ENCODE measurements at regions not wholly inside any gene's neighbourhood (a gene's known extent, or its start where the extent isn't known, plus 50 kb on each side); places are given as distances from the start of the nearest gene placed in this dataset.

- TF ChIP-seq POLR2A (IDR thresholded peaks at IDR 0.05): no peak
- TF ChIP-seq, protein P1, sequence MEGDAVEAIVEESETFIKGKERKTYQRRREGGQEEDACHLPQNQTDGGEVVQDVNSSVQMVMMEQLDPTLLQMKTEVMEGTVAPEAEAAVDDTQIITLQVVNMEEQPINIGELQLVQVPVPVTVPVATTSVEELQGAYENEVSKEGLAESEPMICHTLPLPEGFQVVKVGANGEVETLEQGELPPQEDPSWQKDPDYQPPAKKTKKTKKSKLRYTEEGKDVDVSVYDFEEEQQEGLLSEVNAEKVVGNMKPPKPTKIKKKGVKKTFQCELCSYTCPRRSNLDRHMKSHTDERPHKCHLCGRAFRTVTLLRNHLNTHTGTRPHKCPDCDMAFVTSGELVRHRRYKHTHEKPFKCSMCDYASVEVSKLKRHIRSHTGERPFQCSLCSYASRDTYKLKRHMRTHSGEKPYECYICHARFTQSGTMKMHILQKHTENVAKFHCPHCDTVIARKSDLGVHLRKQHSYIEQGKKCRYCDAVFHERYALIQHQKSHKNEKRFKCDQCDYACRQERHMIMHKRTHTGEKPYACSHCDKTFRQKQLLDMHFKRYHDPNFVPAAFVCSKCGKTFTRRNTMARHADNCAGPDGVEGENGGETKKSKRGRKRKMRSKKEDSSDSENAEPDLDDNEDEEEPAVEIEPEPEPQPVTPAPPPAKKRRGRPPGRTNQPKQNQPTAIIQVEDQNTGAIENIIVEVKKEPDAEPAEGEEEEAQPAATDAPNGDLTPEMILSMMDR (IDR thresholded peaks at IDR 0.05): no peak
- no peak for TF ChIP-seq POLR2AphosphoS5 (IDR thresholded peaks at IDR 0.05)
- TF ChIP-seq EP300 (IDR thresholded peaks at IDR 0.05; ENCODE audit: low read depth): no peak
Observed at GRCh38 chr12:87921621-87922020, 107.6 kb downstream of the C12orf50 start.

All from transverse colon (tissue), 4 donors.